ENCODE measurements at regions not wholly inside any gene's neighbourhood (a gene's known extent, or its start where the extent isn't known, plus 50 kb on each side); places are given as distances from the start of the nearest gene placed in this dataset.
"Not testable (repeated sequence)": the region's sequence is repeated elsewhere in the genome, so short reads cannot be mapped to it uniquely, and the experiment has no call there.

DNA sequence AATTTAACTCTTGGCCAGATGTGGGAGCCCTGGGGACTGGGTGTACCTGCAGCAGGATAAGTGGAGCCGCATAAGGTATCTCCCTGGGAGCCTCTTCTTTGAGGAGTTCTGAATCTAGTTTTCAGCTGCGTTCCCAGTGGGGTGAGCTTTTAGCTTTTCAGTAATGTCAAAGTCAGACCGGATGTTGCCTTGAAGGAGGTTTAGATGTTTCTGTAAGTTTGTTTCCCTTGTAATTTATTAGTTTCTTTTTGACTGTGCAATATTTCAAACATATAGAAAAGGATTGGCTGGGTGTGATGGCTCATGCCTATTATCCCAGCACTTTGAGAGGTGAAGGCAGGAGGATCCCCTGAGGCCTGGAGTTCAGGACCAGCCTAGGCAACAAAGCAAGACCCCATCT, 98.6 kb upstream of the EEF2KMT start:
- Histone ChIP-seq H3K36me3 (ENCODE audit: insufficient read depth, low read length) (no peaks in the 10 kb centered on the region), H3K9me3 (ENCODE audit: low read length) (no peaks in the 10 kb centered on the region), H3K27me3 (ENCODE audit: insufficient read depth, low read length) (peaks cover 8% of the 10 kb centered on the region), H2AFZ (ENCODE audit: low read depth, low read length) (no peak overlapping the region), H3K4me3 (ENCODE audit: low read length) (no peak overlapping the region), H3K4me1 (ENCODE audit: insufficient read depth, low read length) (no peaks in the 10 kb centered on the region)

DNA sequence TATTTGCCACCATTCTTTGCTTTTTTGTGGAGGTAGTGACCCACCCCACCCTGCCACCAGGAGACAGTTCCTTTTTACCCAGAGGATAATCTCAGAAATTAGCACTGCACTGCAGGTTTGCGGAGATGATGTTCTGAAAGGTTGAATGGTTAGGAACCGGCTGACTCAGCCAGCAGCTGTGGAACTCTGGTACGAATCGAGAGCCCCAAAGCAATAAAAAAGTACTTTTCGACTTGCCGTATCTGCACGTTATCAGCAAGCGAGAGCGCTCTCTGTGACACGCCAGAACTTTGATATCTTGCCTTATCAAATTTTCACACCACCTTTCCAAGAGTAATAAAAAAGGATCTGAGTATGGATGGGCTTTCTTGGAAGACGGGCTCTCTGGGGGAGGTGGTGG, 96.3 kb upstream of the EEF2KMT start:
- no peaks in the 10 kb centered on the region for H3K36me3 ChIP-seq (ENCODE audit: insufficient read depth, low read length)
- no peak overlapping the region for H3K4me3 ChIP-seq (ENCODE audit: low read length)
- peaks cover 8% of the 10 kb centered on the region for H3K27me3 ChIP-seq (ENCODE audit: insufficient read depth, low read length)
- H2AFZ ChIP-seq (ENCODE audit: low read depth, low read length), result no peak overlapping the region
- H3K9me3 ChIP-seq (ENCODE audit: low read length), result no peaks in the 10 kb centered on the region
- no peaks in the 10 kb centered on the region for H3K4me1 ChIP-seq (ENCODE audit: insufficient read depth, low read length)

DNA sequence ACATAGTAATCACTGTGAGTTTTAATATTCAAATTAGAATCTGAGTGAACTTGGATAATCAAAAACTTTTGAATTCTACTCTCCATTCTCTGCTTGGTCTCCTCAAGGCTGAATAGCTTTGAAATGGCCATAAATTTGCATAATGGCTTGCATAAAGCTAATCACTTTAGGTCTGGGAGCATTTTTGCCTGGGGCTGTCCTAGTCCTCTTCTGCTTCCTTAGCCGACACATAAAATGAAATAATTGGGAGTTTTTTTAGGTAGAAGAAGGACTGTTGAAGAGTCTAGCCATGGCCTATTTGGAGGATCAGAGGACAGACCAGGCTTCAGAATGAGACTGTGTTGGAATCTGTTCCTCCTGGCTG, 91.4 kb upstream of the EEF2KMT start:
- Histone ChIP-seq H3K27me3 (ENCODE audit: insufficient read depth, low read length) (no peaks in the 10 kb centered on the region), H3K4me3 (ENCODE audit: low read length) (no peak overlapping the region), H3K4me1 (ENCODE audit: insufficient read depth, low read length) (no peaks in the 10 kb centered on the region), H3K9me3 (ENCODE audit: low read length) (no peaks in the 10 kb centered on the region), H2AFZ (ENCODE audit: low read depth, low read length) (no peak overlapping the region), H3K36me3 (ENCODE audit: insufficient read depth, low read length) (no peaks in the 10 kb centered on the region)

GRCh38 chr16:5188318-5188988, 90.9 kb upstream of the EEF2KMT start:
- Histone ChIP-seq H2AFZ (ENCODE audit: low read depth, low read length) (no peak overlapping the region), H3K27me3 (ENCODE audit: insufficient read depth, low read length) (no peaks in the 10 kb centered on the region), H3K9me3 (ENCODE audit: low read length) (no peaks in the 10 kb centered on the region), H3K4me3 (ENCODE audit: low read length) (no peak overlapping the region), H3K4me1 (ENCODE audit: insufficient read depth, low read length) (no peaks in the 10 kb centered on the region), H3K36me3 (ENCODE audit: insufficient read depth, low read length) (no peaks in the 10 kb centered on the region)

DNA sequence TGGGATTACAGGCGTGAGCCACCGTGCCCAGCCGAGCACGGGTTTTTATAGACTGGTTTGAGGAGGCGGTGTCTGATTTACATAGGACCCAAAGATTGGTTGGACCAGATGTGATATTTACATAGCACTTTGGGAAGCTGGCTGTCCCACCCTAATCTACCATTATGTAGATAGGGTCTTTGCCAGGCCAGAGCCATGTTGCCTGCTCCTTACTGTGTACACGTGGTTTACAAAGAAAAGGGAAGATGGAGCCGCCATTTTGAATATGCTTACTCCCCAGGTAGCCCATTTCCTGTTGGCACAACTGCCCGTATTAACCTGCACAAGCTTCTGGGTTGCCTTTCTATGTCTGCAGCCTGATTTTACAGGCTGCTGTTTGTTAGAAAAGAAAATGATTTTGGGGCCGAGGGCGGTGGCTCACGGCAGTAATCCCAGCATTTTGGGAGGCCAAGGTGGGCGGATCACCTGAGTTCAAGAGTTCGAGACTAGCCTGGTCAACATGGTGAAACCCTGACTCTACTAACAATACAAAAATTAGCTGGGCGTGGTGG, 89.9 kb upstream of the EEF2KMT start:
- Histone ChIP-seq H2AFZ (ENCODE audit: low read depth, low read length) (no peak overlapping the region), H3K4me1 (ENCODE audit: insufficient read depth, low read length) (no peaks in the 10 kb centered on the region), H3K4me3 (ENCODE audit: low read length) (no peak overlapping the region)

GRCh38 chr16:5186381-5186903, 88.8 kb upstream of the EEF2KMT start:
- H3K9me3 ChIP-seq (ENCODE audit: low read length), result no peaks in the 10 kb centered on the region
- no peaks in the 10 kb centered on the region for H3K27me3 ChIP-seq (ENCODE audit: insufficient read depth, low read length)
- H2AFZ ChIP-seq (ENCODE audit: low read depth, low read length), result no peak overlapping the region
- H3K4me3 ChIP-seq (ENCODE audit: low read length), result no peak overlapping the region
- H3K4me1 ChIP-seq (ENCODE audit: insufficient read depth, low read length), result no peaks in the 10 kb centered on the region
- H3K36me3 ChIP-seq (ENCODE audit: insufficient read depth, low read length), result no peaks in the 10 kb centered on the region

More for the DNA sequence above, 89.9 kb upstream of the EEF2KMT start:
- Histone ChIP-seq H3K27me3 (ENCODE audit: insufficient read depth, low read length) (no peaks in the 10 kb centered on the region), H3K36me3 (ENCODE audit: insufficient read depth, low read length) (no peaks in the 10 kb centered on the region), H3K9me3 (ENCODE audit: low read length) (no peaks in the 10 kb centered on the region)

DNA sequence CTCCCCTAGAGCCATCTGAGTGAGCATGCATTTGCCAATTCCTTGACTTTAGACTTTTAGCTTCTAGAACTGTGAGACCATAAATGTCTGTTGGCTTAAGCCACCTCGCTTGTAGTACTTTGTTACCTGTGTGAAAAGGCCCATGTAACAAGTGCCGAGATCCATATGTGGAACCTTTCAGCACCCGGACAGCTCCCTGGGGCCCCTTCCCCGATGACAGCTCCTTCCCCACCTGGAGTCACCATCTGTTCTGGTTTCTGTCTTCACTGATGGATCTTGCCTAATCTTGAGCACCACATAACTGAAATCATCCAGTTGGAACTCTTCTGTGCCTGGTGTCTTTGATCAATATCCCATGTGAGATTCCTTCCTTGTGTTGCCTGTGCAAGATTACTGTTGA, 78.9 kb upstream of the EEF2KMT start:
- H3K4me1 ChIP-seq (ENCODE audit: insufficient read depth, low read length), result no peaks in the 10 kb centered on the region
- H3K9me3 ChIP-seq (ENCODE audit: low read length), result no peaks in the 10 kb centered on the region
- H3K4me3 ChIP-seq (ENCODE audit: low read length), result no peak overlapping the region
- H2AFZ ChIP-seq (ENCODE audit: low read depth, low read length), result no peak overlapping the region
- no peaks in the 10 kb centered on the region for H3K36me3 ChIP-seq (ENCODE audit: insufficient read depth, low read length)
- H3K27me3 ChIP-seq (ENCODE audit: insufficient read depth, low read length), result no peaks in the 10 kb centered on the region

GRCh38 chr16:5175266-5175665, 77.7 kb upstream of the EEF2KMT start:
- H3K4me3 ChIP-seq (ENCODE audit: low read length), result no peak overlapping the region
- H3K9me3 ChIP-seq (ENCODE audit: low read length), result no peaks in the 10 kb centered on the region
- H3K36me3 ChIP-seq (ENCODE audit: insufficient read depth, low read length), result no peaks in the 10 kb centered on the region
- no peaks in the 10 kb centered on the region for H3K27me3 ChIP-seq (ENCODE audit: insufficient read depth, low read length)
- no peaks in the 10 kb centered on the region for H3K4me1 ChIP-seq (ENCODE audit: insufficient read depth, low read length)
- H2AFZ ChIP-seq (ENCODE audit: low read depth, low read length), result no peak overlapping the region

GRCh38 chr16:5166486-5166885, 68.9 kb upstream of the EEF2KMT start:
- no peaks in the 10 kb centered on the region for H3K36me3 ChIP-seq (ENCODE audit: insufficient read depth, low read length)
- H3K4me1 ChIP-seq (ENCODE audit: insufficient read depth, low read length), result no peaks in the 10 kb centered on the region
- H3K9me3 ChIP-seq (ENCODE audit: low read length), result no peaks in the 10 kb centered on the region
- no peak overlapping the region for H3K4me3 ChIP-seq (ENCODE audit: low read length)
- H3K27me3 ChIP-seq (ENCODE audit: insufficient read depth, low read length), result peaks cover 6% of the 10 kb centered on the region
- H2AFZ ChIP-seq (ENCODE audit: low read depth, low read length), result no peak overlapping the region

DNA sequence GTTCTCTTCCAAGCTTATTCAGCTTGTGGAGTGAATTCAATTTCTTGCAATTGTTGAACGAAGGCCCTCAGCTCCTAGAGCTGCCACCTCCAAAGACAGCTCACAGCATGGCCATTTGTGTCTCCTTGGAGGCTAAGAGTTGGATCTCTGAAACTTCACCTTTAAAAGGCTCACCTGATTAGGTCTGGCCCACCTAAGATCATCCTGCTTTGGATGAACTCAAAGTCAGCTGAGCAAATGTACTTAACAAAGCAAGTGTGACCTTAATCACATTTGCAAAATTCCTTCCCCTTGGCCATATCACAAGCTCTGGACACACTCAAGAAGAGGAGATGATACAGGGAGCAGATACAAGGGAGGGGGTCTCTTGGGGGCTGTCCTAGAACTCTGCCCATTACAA, 67.8 kb upstream of the EEF2KMT start:
- not testable (repeated sequence) for H3K4me3 ChIP-seq (ENCODE audit: low read length); H2AFZ ChIP-seq (ENCODE audit: low read depth, low read length); H3K27me3 ChIP-seq (ENCODE audit: insufficient read depth, low read length); H3K4me1 ChIP-seq (ENCODE audit: insufficient read depth, low read length); H3K36me3 ChIP-seq (ENCODE audit: insufficient read depth, low read length); H3K9me3 ChIP-seq (ENCODE audit: low read length)

DNA sequence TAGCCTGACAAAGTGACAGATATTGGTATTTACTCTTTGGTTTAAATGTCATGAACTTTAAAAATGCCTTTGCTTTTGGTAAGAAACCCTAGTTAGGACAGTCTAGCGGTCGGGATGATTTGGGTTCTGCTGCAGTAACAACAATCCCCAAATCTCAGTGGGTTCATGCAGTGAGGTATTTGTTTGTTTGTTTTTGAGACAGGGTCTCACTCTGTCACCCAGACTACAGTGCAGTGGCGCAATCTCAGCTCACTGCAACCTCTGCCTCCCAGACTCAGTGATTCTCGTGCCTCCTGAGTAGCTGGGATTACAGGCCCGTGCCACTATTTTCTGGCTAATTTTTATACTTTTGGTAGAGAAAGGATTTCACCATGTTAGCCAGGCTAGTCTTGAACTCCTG, 65.2 kb upstream of the EEF2KMT start:
- H2AFZ ChIP-seq (ENCODE audit: low read depth, low read length); H3K9me3 ChIP-seq (ENCODE audit: low read length); H3K4me1 ChIP-seq (ENCODE audit: insufficient read depth, low read length); H3K27me3 ChIP-seq (ENCODE audit: insufficient read depth, low read length); H3K4me3 ChIP-seq (ENCODE audit: low read length); H3K36me3 ChIP-seq (ENCODE audit: insufficient read depth, low read length): not testable (repeated sequence)

- H3K36me3 ChIP-seq (ENCODE audit: insufficient read depth, low read length); H3K4me3 ChIP-seq (ENCODE audit: low read length); H2AFZ ChIP-seq (ENCODE audit: low read depth, low read length); H3K4me1 ChIP-seq (ENCODE audit: insufficient read depth, low read length); H3K9me3 ChIP-seq (ENCODE audit: low read length); H3K27me3 ChIP-seq (ENCODE audit: insufficient read depth, low read length): not testable (repeated sequence)
Measured at GRCh38 chr16:5161888-5162287, 64.3 kb upstream of the EEF2KMT start.

GRCh38 chr16:5160010-5160409, 62.4 kb upstream of the EEF2KMT start:
- not testable (repeated sequence) for H3K4me3 ChIP-seq (ENCODE audit: low read length)

GRCh38 chr16:5159537-5159936, 61.9 kb upstream of the EEF2KMT start:
- H3K4me3 ChIP-seq (ENCODE audit: low read length); H3K36me3 ChIP-seq (ENCODE audit: insufficient read depth, low read length); H3K9me3 ChIP-seq (ENCODE audit: low read length); H3K27me3 ChIP-seq (ENCODE audit: insufficient read depth, low read length); H3K4me1 ChIP-seq (ENCODE audit: insufficient read depth, low read length); H2AFZ ChIP-seq (ENCODE audit: low read depth, low read length): not testable (repeated sequence)

More at GRCh38 chr16:5160010-5160409, 62.4 kb upstream of the EEF2KMT start:
- H3K4me1 ChIP-seq (ENCODE audit: insufficient read depth, low read length); H3K9me3 ChIP-seq (ENCODE audit: low read length); H3K27me3 ChIP-seq (ENCODE audit: insufficient read depth, low read length); H2AFZ ChIP-seq (ENCODE audit: low read depth, low read length); H3K36me3 ChIP-seq (ENCODE audit: insufficient read depth, low read length): not testable (repeated sequence)

Measured in neuron (in vitro differentiated cells).